ENCODE measurements at regions not wholly inside any gene's neighbourhood (a gene's known extent, or its start where the extent isn't known, plus 50 kb on each side); places are given as distances from the start of the nearest gene placed in this dataset.
A peak's percentile ranks its signal among the peaks of the same experiment; 100 is the strongest.

GRCh38 chr11:45470151-45470793, 184.1 kb upstream of the SYT13 start:
- intact Hi-C loops (cut with DNase I) = no loop called here
- DNase-seq = no peak
- no peaks in the 10 kb centered on the region for H3K27me3 ChIP-seq (ENCODE audit: low read depth)
- no peaks in the 10 kb centered on the region for H3K4me1 ChIP-seq
- H3K27ac ChIP-seq = no peak overlapping the region
- H3K9me3 ChIP-seq = no peaks in the 10 kb centered on the region
- no peak for ATAC-seq
- H3K4me3 ChIP-seq = no peak overlapping the region
- no peaks in the 10 kb centered on the region for H3K36me3 ChIP-seq
- TF ChIP-seq CTCF (IDR thresholded peaks at IDR 0.05) = no peak

GRCh38 chr11:45468267-45468856, 182.2 kb upstream of the SYT13 start:
- Histone ChIP-seq H3K36me3 (no peaks in the 10 kb centered on the region), H3K9me3 (no peaks in the 10 kb centered on the region), H3K27me3 (ENCODE audit: low read depth) (no peaks in the 10 kb centered on the region), H3K27ac (no peak overlapping the region), H3K4me3 (no peak overlapping the region), H3K4me1 (no peaks in the 10 kb centered on the region)
- TF ChIP-seq CTCF (IDR thresholded peaks at IDR 0.05) = no peak
- ATAC-seq (peak in 1 of 2 donors; percentile 36), DNase-seq (no peak)
- intact Hi-C loops (cut with DNase I) = no loop called here

- TF ChIP-seq CTCF (IDR thresholded peaks at IDR 0.05) = no peak
- no peaks in the 10 kb centered on the region for H3K27me3 ChIP-seq (ENCODE audit: low read depth)
- no peak overlapping the region for H3K27ac ChIP-seq
- no peaks in the 10 kb centered on the region for H3K4me1 ChIP-seq
- intact Hi-C loops (cut with DNase I) = no loop called here
- DNase-seq (no peak), ATAC-seq (no peak)
- H3K36me3 ChIP-seq = no peaks in the 10 kb centered on the region
- H3K4me3 ChIP-seq = no peak overlapping the region
- no peaks in the 10 kb centered on the region for H3K9me3 ChIP-seq
Observed at GRCh38 chr11:45463541-45463940, 177.4 kb upstream of the SYT13 start.

- no peak for TF ChIP-seq CTCF (IDR thresholded peaks at IDR 0.05)
- Histone ChIP-seq H3K4me3 (no peak overlapping the region), H3K27me3 (ENCODE audit: low read depth) (no peaks in the 10 kb centered on the region), H3K36me3 (no peaks in the 10 kb centered on the region), H3K27ac (no peak overlapping the region), H3K4me1 (no peaks in the 10 kb centered on the region), H3K9me3 (no peaks in the 10 kb centered on the region)
- intact Hi-C loops (cut with DNase I) = no loop called here
- ATAC-seq (no peak), DNase-seq (no peak)
Observed at GRCh38 chr11:45461514-45461913, 175.4 kb upstream of the SYT13 start.

GRCh38 chr11:45459491-45459890, 173.3 kb upstream of the SYT13 start:
- no peak for DNase-seq
- Histone ChIP-seq H3K4me1 (no peaks in the 10 kb centered on the region), H3K36me3 (no peaks in the 10 kb centered on the region), H3K4me3 (no peak overlapping the region), H3K9me3 (no peaks in the 10 kb centered on the region), H3K27me3 (ENCODE audit: low read depth) (no peaks in the 10 kb centered on the region), H3K27ac (no peak overlapping the region)
- intact Hi-C loops (cut with DNase I) = no loop called here
- no peak for TF ChIP-seq CTCF (IDR thresholded peaks at IDR 0.05)
- no peak for ATAC-seq
